HFFc6 (cell line): ENCODE measurements at regions not wholly inside any gene's neighbourhood (a gene's known extent, or its start where the extent isn't known, plus 50 kb on each side); places are given as distances from the start of the nearest gene placed in this dataset.
A peak's percentile ranks its signal among the peaks of the same experiment; 100 is the strongest.

Experiments
- DNase-seq: peaks from one replicate; pipeline ENCODE4 v3.0.0-alpha.2; 2018
- H3K27ac Mint-ChIP-seq: 2 replicates; pipeline ENCODE4 v1.8.0; 2020; ENCODE audit warnings: mild to moderate bottlenecking, mixed read lengths
- H3K27me3 Mint-ChIP-seq: 2 replicates; pipeline ENCODE4 v1.8.0; 2021; ENCODE audit warnings: mild to moderate bottlenecking, moderate library complexity, mixed read lengths; ENCODE audit not compliant: insufficient read depth
- H3K36me3 Mint-ChIP-seq: 2 replicates; pipeline ENCODE4 v1.8.0; 2021; ENCODE audit warnings: low read depth, mixed read lengths
- H3K4me1 Mint-ChIP-seq: 2 replicates; pipeline ENCODE4 v1.8.0; 2020; ENCODE audit warnings: low read depth, mixed read lengths
- H3K4me3 Mint-ChIP-seq: 2 replicates; pipeline ENCODE4 v1.8.0; 2020; ENCODE audit warnings: mild to moderate bottlenecking, moderate library complexity, mixed read lengths
- H3K9me3 Mint-ChIP-seq: 2 replicates; pipeline ENCODE4 v1.8.0; 2020; ENCODE audit warnings: mild to moderate bottlenecking, mixed read lengths
- CTCF ChIP-seq: fragments of 200-600 bp; sonication (generic); IDR thresholded peaks from 2 replicates; pipeline ENCODE4 v1.5.0; 2021; ENCODE audit warnings: antibody characterized with exemption, mild to moderate bottlenecking

DNA sequence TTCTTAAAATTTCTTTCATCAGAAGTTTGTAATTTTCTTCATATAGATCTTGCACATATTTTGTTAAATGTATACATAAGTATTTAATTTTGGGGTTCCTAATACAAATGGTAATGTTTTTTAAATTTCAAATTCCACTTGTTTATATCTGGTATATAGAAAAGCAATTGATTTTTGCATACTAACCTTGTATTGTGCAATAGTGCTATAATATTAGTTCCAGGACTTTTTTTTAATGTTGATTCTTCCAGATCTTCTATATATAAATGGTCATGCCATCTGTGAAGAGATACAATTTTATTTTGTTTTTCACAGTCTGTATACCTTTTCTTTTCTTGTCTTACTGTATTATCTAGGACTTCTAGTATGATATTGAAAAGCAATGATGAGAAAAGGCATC lies 665.0 kb downstream of the OTOL1 start:
- H3K9me3 Mint-ChIP-seq: no peaks in the 10 kb centered on the region
- no peak overlapping the region for H3K27ac Mint-ChIP-seq
- no peaks in the 10 kb centered on the region; the same call in 1 of the 2 replicates for H3K27me3 Mint-ChIP-seq
- peaks cover 23% of the 10 kb centered on the region for H3K4me1 Mint-ChIP-seq
- H3K36me3 Mint-ChIP-seq: no peaks in the 10 kb centered on the region
- H3K4me3 Mint-ChIP-seq: no peak overlapping the region
- TF ChIP-seq CTCF: no peak
- no peak for DNase-seq

DNA sequence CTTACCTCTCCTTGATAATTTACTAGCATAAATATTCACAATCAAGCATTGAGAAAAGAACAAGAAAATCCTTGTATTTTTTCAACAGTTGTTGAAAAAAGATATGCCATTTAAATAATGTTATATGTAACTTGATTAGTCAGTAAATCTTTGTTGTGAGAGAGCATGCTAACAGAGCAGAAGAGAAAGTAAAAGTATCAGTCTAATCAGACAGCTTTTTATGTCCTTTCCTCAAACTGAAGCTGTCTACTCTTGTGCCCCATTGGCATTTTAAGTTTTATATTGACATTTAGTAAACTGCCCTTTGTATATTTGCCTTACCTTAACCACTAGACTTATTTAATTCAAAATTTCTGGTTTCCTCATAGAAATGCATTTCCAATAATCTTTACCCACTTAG lies 668.7 kb downstream of the OTOL1 start:
- H3K9me3 Mint-ChIP-seq: no peaks in the 10 kb centered on the region
- peak overlapping the region; percentile 55 for H3K4me3 Mint-ChIP-seq
- TF ChIP-seq CTCF: no peak
- peak overlapping the region; percentile 42 for H3K27ac Mint-ChIP-seq
- DNase-seq: no peak
- H3K36me3 Mint-ChIP-seq: peaks cover 4% of the 10 kb centered on the region; the same call in 1 of the 2 replicates
- H3K4me1 Mint-ChIP-seq: peaks cover 48% of the 10 kb centered on the region
- H3K27me3 Mint-ChIP-seq: no peaks in the 10 kb centered on the region

DNA sequence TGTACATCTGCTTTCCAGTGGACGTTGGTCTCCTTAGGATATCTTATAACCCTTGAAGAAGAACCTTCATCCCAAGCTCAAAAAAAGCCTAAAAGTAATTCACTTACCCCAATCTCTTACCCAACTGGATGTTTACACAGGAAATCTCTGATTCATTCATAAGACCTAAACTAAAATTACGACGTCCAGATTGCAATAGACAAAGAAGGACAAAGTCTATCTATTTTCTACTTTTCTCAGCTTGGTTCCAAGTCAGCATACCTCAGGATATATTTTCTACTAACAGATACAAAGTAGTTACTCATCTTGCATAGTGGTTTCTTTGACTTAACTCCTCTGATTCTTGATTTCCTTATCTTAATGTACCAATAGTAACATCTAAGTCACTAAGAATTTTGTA lies 669.9 kb downstream of the OTOL1 start:
- Mint-ChIP-seq H3K36me3 (peaks cover 4% of the 10 kb centered on the region; the same call in 1 of the 2 replicates), H3K27me3 (no peaks in the 10 kb centered on the region), H3K9me3 (no peaks in the 10 kb centered on the region), H3K27ac (peak overlapping the region; percentile 51), H3K4me1 (peaks cover 60% of the 10 kb centered on the region), H3K4me3 (no peak overlapping the region)
- no peak for DNase-seq
- TF ChIP-seq CTCF: no peak

DNA sequence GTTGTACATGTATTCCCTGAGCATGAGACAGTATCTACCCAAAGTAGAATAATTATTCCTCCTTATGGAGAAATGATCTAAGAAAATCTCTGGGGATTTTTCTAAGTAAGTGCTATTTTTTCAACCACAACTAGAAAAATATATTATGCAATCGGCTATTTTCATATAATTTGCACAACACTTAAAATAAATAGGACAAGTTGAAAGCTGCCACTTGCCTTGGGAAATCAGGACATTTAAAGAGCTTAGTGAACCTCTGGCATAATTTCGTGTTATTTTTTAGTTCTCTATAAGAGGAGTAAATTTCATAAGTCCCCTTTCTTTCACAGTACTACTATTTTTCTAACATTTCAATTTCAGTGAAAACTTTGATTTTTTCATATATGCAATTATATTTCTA lies 672.1 kb downstream of the OTOL1 start:
- Mint-ChIP-seq H3K4me1 (peaks cover 68% of the 10 kb centered on the region), H3K36me3 (peaks cover 19% of the 10 kb centered on the region), H3K4me3 (no peak overlapping the region), H3K9me3 (peaks cover 7% of the 10 kb centered on the region), H3K27me3 (no peaks in the 10 kb centered on the region), H3K27ac (no peak overlapping the region)
- no peak for TF ChIP-seq CTCF
- no peak for DNase-seq

GRCh38 chr3:162170581-162170980 lies 674.0 kb downstream of the OTOL1 start:
- Mint-ChIP-seq H3K36me3 (peaks cover 19% of the 10 kb centered on the region), H3K4me3 (peak overlapping the region; percentile 16; the same call in 1 of the 2 replicates), H3K9me3 (peaks cover 7% of the 10 kb centered on the region), H3K27ac (peak overlapping the region; percentile 76), H3K27me3 (no peaks in the 10 kb centered on the region), H3K4me1 (peaks cover 55% of the 10 kb centered on the region)
- DNase-seq: peak; percentile 7
- TF ChIP-seq CTCF: no peak

- Mint-ChIP-seq H3K27ac (peak overlapping the region; percentile 20), H3K27me3 (no peaks in the 10 kb centered on the region), H3K9me3 (peaks cover 7% of the 10 kb centered on the region), H3K4me1 (peaks cover 41% of the 10 kb centered on the region), H3K4me3 (no peak overlapping the region), H3K36me3 (peaks cover 19% of the 10 kb centered on the region)
- DNase-seq: no peak
- TF ChIP-seq CTCF: no peak
These were observed 675.4 kb downstream of the OTOL1 start for GRCh38 chr3:162171970-162172369.
